NCI-H446 treated with DMSO at 0.1 percent for 48 hours (cell line): ENCODE measurements at regions not wholly inside any gene's neighbourhood (a gene's known extent, or its start where the extent isn't known, plus 50 kb on each side); places are given as distances from the start of the nearest gene placed in this dataset.

Experiments
- DNase-seq: peaks from one replicate; lab custom pipeline; 2025; lab: John Stamatoyannopoulos, UW

DNA sequence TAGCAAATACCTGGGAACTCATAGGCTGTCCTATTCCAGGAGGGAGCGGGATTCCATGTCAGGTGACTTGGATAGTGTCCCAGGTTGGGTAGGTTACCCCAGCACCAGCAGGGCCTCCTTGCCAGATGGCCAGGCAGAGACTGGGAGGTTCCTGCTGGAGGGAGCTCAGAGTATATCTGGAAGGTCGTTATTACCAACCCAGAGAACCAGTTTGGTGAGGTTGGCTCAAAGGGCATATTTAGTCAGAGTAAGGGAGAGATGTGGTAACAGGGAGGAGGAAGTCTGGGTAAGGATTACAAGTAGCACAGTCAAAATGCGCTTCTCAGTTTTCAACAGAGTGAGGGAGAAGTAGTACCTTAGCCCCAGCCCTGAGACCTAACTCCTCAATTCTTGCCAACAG lies 53.3 kb upstream of the LNX1 start:
- no peak for DNase-seq
